ENCODE measurements at regions not wholly inside any gene's neighbourhood (a gene's known extent, or its start where the extent isn't known, plus 50 kb on each side); places are given as distances from the start of the nearest gene placed in this dataset.

DNA sequence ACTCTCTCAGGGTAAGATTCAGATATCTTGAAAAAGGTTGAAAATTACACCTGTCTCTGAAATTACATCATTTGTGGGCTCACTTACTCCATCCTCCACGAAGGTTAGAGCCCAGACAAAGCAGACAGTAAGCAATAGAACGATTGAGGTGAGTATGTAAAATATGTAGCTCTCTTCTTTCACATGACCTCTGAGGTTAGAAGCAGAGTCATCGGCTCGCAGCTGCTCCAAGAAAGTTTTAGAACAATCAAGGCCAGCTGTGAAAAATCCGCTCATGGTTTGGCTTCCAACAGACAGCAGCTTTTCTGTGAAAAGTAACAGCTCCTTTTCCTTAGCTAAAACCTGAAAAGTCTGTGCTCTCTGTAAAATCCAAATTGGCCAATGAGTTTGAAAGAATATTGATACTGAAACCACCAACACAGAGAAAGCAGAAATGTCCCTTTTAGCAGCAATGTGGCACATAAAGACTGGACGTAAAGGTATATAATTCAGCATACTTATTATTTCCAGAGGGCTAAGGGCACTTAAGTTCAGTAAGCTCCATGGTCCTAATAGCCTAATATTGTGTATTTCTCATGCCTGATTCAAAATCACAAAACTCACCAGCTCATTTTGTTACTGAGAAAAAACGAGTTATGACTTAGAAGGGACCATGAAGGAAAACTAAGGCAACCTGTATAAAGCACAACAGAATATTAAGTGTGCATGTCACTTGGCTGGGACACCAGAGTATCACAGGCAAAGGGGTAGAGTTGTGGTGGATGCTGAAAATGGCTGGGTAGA lies 78.2 kb downstream of the FAM76B start:
- Histone ChIP-seq H3K36me3 (ENCODE audit: control insufficient read depth in 2 of 4, insufficient read depth in 4 of 4, low read length in 3 of 4) (no peaks in the 10 kb centered on the region), H3K4ac (replicated peaks; ENCODE audit: insufficient read length, low read depth, low read length) (no peak overlapping the region), H3K27ac (ENCODE audit: low read depth, low read length) (no peak overlapping the region), H3K18ac (ENCODE audit: extremely low read depth, low read length) (no peak overlapping the region), H2BK5ac (ENCODE audit: low read depth, low read length) (no peak overlapping the region), H3K4me1 (replicated peaks in 1 of 4; ENCODE audit: control insufficient read depth in 3 of 4, insufficient read depth in 4 of 4, low read length in 3 of 4) (no peaks in the 10 kb centered on the region), H3K23me2 (ENCODE audit: low read depth, low read length) (no peaks in the 10 kb centered on the region), H2BK20ac (ENCODE audit: low read length) (no peak overlapping the region), H4K5ac (ENCODE audit: insufficient read length, low read depth, low read length) (no peak overlapping the region), H3K56ac (replicated peaks; ENCODE audit: insufficient read length, low read depth, low read length) (no peak overlapping the region), H3K4me2 (ENCODE audit: insufficient read depth in 1 of 2, low read depth in 2 of 2, low read length in 2 of 2) (no peak overlapping the region), H3K14ac (ENCODE audit: insufficient read length) (no peak overlapping the region), H3K79me2 (ENCODE audit: control insufficient read depth in 1 of 2, insufficient read depth in 2 of 2, low read length in 2 of 2) (no peaks in the 10 kb centered on the region), H2BK12ac (ENCODE audit: low read depth, low read length) (no peak overlapping the region), H3K27me3 (replicated peaks in 1 of 4; ENCODE audit: control insufficient read depth in 3 of 4, extremely low read depth in 1 of 4, insufficient read depth in 3 of 4, low read length in 3 of 4) (peaks cover 0 to 1% (median 0%) of the 10 kb centered on the region in 4 experiments; a peak in 1 of 7 replicates), H2AFZ (ENCODE audit: low read length) (0 out of 2 replicates have a peak overlapping the region, but pooled peaks have one; percentile 26), H3K23ac (ENCODE audit: insufficient read length) (no peak overlapping the region), H2BK120ac (replicated peaks; ENCODE audit: low read depth, low read length) (no peak overlapping the region), H4K8ac (ENCODE audit: extremely low read depth, insufficient read depth, low read length) (no peak overlapping the region), H3K4me3 (ENCODE audit: extremely low read depth in 1 of 4, insufficient read depth in 2 of 4, low read depth in 3 of 4, low read length in 4 of 4) (no peak overlapping the region), H2BK15ac (ENCODE audit: low read length) (no peak overlapping the region), H2AK5ac (ENCODE audit: low read depth, low read length) (no peak overlapping the region), H3K79me1 (ENCODE audit: low read depth, low read length) (no peaks in the 10 kb centered on the region), H4K91ac (replicated peaks; ENCODE audit: insufficient read length, low read length) (no peak overlapping the region), H3K9ac (replicated peaks in 1 of 4; ENCODE audit: extremely low read depth in 1 of 4, low read depth in 3 of 4, low read length in 3 of 4) (no peak overlapping the region), H4K20me1 (replicated peaks in 1 of 2; ENCODE audit: control insufficient read depth in 1 of 2, insufficient read depth in 2 of 2, low read length in 2 of 2) (no peaks in the 10 kb centered on the region), H3K9me3 (ENCODE audit: insufficient read depth in 2 of 2, low read depth in 1 of 2, low read length in 1 of 2) (no peaks in the 10 kb centered on the region)
- DNase-seq (ENCODE audit: low read depth in 1 of 2, low spot score in 2 of 2) (no peak), FAIRE-seq (no peak)
- ChIA-PET POLR2A (ENCODE audit: partially characterized antibody) (no interaction called here), CTCF (ENCODE audit: partially characterized antibody) (interaction anchor here (0.6 to 23.9 kb wide), 5 partner anchors 27 to 780 kb away, joined by 3 to 407 read pairs (median 3); no protein-coding TSS in a partner anchor)
- WGBS, 2 experiments (ENCODE audit: extremely low coverage in 1 of 2, insufficient coverage in 1 of 2, insufficient read length in 1 of 2, insufficient replicate concordance in 2 of 2, low coverage in 1 of 2, low lambda C conversion rate in 2 of 2, missing lambda C conversion rate in 1 of 2) = 91% methylated on average over 7 of the region's 7 CpGs; no CpG with 5 or more reads in 1 of the 2 experiments
- no peak for TF ChIP-seq ZNF274 (IDR thresholded peaks at IDR 0.05; ENCODE audit: borderline replicate concordance, extremely low read depth, low read length)
- TF ChIP-seq, protein P1, sequence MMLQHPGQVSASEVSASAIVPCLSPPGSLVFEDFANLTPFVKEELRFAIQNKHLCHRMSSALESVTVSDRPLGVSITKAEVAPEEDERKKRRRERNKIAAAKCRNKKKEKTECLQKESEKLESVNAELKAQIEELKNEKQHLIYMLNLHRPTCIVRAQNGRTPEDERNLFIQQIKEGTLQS (IDR thresholded peaks at IDR 0.05; ENCODE audit: insufficient read depth, low read depth, low read length) = no peak
- TF ChIP-seq KDM1A (IDR thresholded peaks at IDR 0.05; ENCODE audit: borderline replicate concordance, low read length) = no peak
- TF ChIP-seq CHD2 (IDR thresholded peaks at IDR 0.05; ENCODE audit: low read length) = no peak
- no peak for TF ChIP-seq CTBP2 (IDR thresholded peaks at IDR 0.05; ENCODE audit: borderline replicate concordance, insufficient read depth, insufficient read length, low read length)
- TF ChIP-seq BACH1 (IDR thresholded peaks at IDR 0.05; ENCODE audit: low read length) = no peak
- TF ChIP-seq RFX5 (IDR thresholded peaks at IDR 0.05; ENCODE audit: borderline replicate concordance, low read depth, low read length) = no peak
- no peak for TF ChIP-seq POLR2AphosphoS5 (IDR thresholded peaks at IDR 0.05; ENCODE audit: low read depth, low read length)
- no peak for TF ChIP-seq CEBPB (IDR thresholded peaks at IDR 0.05; ENCODE audit: low read depth, low read length)
- no peak for TF ChIP-seq EZH2 (IDR thresholded peaks at IDR 0.05; ENCODE audit: low read depth, low read length, severe bottlenecking)
- no peak for TF ChIP-seq HDAC2 (IDR thresholded peaks at IDR 0.05; ENCODE audit: borderline replicate concordance in 1 of 2, low read depth in 2 of 2, low read length in 2 of 2)
- TF ChIP-seq TEAD4 (IDR thresholded peaks at IDR 0.05; ENCODE audit: low read depth, low read length) = no peak
- TF ChIP-seq SIRT6 (IDR thresholded peaks at IDR 0.05; ENCODE audit: low read length) = no peak
